Ascending aorta (tissue), 2 donors: ENCODE measurements at regions not wholly inside any gene's neighbourhood (a gene's known extent, or its start where the extent isn't known, plus 50 kb on each side); places are given as distances from the start of the nearest gene placed in this dataset.
A peak's percentile ranks its signal among the peaks of the same experiment; 100 is the strongest.

Experiments used
- DNase-seq, 2 donors: peaks; one replicate each; pipeline ENCODE4 v3.0.0-alpha.2; 2019; ENCODE audit warnings: low spot score in 2 of 2
- H3K27ac ChIP-seq, 2 donors: fragments of 200-600 bp; sonication (generic); one replicate each; pipeline ENCODE4 v1.5.1; 2016 to 2017; ENCODE audit warnings: mild to moderate bottlenecking in 1 of 2
- H3K27me3 ChIP-seq: fragments of 200-600 bp; sonication (generic); one replicate; pipeline ENCODE4 v1.5.1; 2017
- H3K36me3 ChIP-seq, 2 donors: fragments of 200-600 bp; sonication (generic); one replicate each; pipeline ENCODE4 v1.5.1; 2016
- H3K4me1 ChIP-seq, 2 donors: fragments of 200-600 bp; sonication (generic); one replicate each; pipeline ENCODE4 v1.5.1; 2016 to 2017; ENCODE audit warnings: mild to moderate bottlenecking in 1 of 2
- H3K4me3 ChIP-seq, 2 donors: fragments of 200-600 bp; sonication (generic); one replicate each; pipeline ENCODE4 v1.5.1; 2016 to 2017; ENCODE audit warnings: mild to moderate bottlenecking in 1 of 2
- H3K9me3 ChIP-seq, 2 donors: fragments of 200-600 bp; sonication (generic); one replicate each; pipeline ENCODE4 v1.5.1; 2016
- CTCF ChIP-seq, 3 experiments: fragments of 200-600 bp in 2 of 3; fragments of 450-650 bp in 1 of 3; sonication (generic) in 2 of 3; IDR thresholded peaks; one replicate each; pipeline ENCODE4 v1.5.1; 2016 to 2019; ENCODE audit warnings: antibody characterized with exemption in 3 of 3, mild to moderate bottlenecking in 1 of 3, moderate library complexity in 1 of 3
- intact Hi-C: fragments of 100-400 bp; cut with DNase I; formaldehyde crosslinking; loops from one replicate; pipeline ENCODE4 v1.15.1; 2023

DNA sequence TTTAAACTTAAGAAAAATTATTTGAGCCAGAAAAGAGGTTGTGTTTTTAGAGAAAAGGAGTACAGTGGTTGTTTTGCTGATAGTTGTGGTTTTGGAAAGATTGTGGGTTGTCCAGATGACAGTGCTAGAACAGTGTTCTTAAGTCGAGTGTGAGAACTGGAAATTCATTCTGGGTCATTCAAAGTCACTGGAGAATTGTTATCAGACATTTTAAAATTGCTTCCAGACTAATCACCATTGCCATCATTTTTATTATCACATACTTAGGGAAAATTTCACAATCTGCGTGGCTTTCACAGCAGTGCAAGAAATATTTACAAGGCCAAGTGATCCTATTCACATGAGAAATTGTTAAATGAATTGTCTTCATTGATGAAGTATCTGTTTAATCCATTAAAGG lies 242.2 kb upstream of the DDI1 start:
- Histone ChIP-seq H3K36me3 (no peaks in the 10 kb centered on the region), H3K27ac (peak overlapping the region in 1 of 2 donors; percentile 18), H3K27me3 (no peaks in the 10 kb centered on the region), H3K4me1 (no peaks in the 10 kb centered on the region), H3K9me3 (no peaks in the 10 kb centered on the region), H3K4me3 (no peak overlapping the region)
- intact Hi-C loops, result loop anchor here (5.0 kb wide), 1 partner anchor 153 kb away; no protein-coding TSS in a partner anchor
- no peak for DNase-seq
- no peak for TF ChIP-seq CTCF (IDR thresholded peaks at IDR 0.05)

- no peaks in the 10 kb centered on the region for H3K9me3 ChIP-seq
- intact Hi-C loops, result no loop called here
- no peaks in the 10 kb centered on the region for H3K36me3 ChIP-seq
- peak overlapping the region in 1 of 2 donors; percentile 29 for H3K27ac ChIP-seq
- no peaks in the 10 kb centered on the region for H3K27me3 ChIP-seq
- no peak for TF ChIP-seq CTCF (IDR thresholded peaks at IDR 0.05)
- peaks cover 0 to 8% of the 10 kb centered on the region in 2 donors for H3K4me1 ChIP-seq
- no peak overlapping the region for H3K4me3 ChIP-seq
- no peak for DNase-seq
Measured at GRCh38 chr11:103798026-103798425, 238.4 kb upstream of the DDI1 start.

GRCh38 chr11:103798446-103798845 lies 238.0 kb upstream of the DDI1 start:
- no peak for TF ChIP-seq CTCF (IDR thresholded peaks at IDR 0.05)
- H3K27me3 ChIP-seq, result no peaks in the 10 kb centered on the region
- H3K4me1 ChIP-seq, result peaks cover 0 to 8% of the 10 kb centered on the region in 2 donors
- no peak overlapping the region for H3K4me3 ChIP-seq
- intact Hi-C loops, result no loop called here
- H3K9me3 ChIP-seq, result no peaks in the 10 kb centered on the region
- no peak for DNase-seq
- no peak overlapping the region for H3K27ac ChIP-seq
- no peaks in the 10 kb centered on the region for H3K36me3 ChIP-seq

GRCh38 chr11:103800406-103801114 lies 235.9 kb upstream of the DDI1 start:
- Histone ChIP-seq H3K27ac (peak overlapping the region; percentile 47 to 66), H3K4me1 (peaks cover 0 to 10% of the 10 kb centered on the region in 2 donors), H3K27me3 (no peaks in the 10 kb centered on the region), H3K4me3 (no peak overlapping the region), H3K9me3 (no peaks in the 10 kb centered on the region), H3K36me3 (no peaks in the 10 kb centered on the region)
- no peak for TF ChIP-seq CTCF (IDR thresholded peaks at IDR 0.05)
- intact Hi-C loops, result no loop called here
- no peak for DNase-seq

DNA sequence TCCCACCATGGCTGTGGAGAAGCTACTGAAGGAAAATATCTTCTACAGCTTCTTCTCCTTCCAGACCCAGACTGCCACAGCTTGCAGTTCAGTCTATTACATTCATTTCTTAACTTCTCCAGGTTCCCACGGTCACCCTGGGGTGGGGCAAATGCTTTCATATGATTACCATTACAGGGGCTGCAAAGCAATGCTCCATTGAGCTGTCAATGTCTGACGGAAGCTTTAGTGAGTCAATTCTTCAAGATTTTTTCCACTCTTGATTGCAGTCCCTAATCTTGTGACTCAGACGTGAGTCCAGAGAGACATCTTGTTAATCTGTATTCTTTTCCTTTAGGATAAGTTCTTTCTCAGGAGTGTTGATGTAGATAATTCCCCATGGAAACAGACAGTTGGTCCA lies 233.4 kb upstream of the DDI1 start:
- no peak for TF ChIP-seq CTCF (IDR thresholded peaks at IDR 0.05)

More for the DNA sequence above, 233.4 kb upstream of the DDI1 start:
- H3K4me3 ChIP-seq, result no peak overlapping the region
- H3K4me1 ChIP-seq, result peaks cover 0 to 15% of the 10 kb centered on the region in 2 donors
- H3K36me3 ChIP-seq, result no peaks in the 10 kb centered on the region
- no peaks in the 10 kb centered on the region for H3K27me3 ChIP-seq
- no peaks in the 10 kb centered on the region for H3K9me3 ChIP-seq
- DNase-seq, result no peak
- H3K27ac ChIP-seq, result peak overlapping the region in 1 of 2 donors; percentile 4
- intact Hi-C loops, result no loop called here
